K562 (cell line): ENCODE measurements at regions not wholly inside any gene's neighbourhood (a gene's known extent, or its start where the extent isn't known, plus 50 kb on each side); places are given as distances from the start of the nearest gene placed in this dataset.

Experiments
- ATAC-seq: fragments of 200-7000 bp; cut with Tn5 transposase; 3 replicates; pipeline ENCODE4 v1.9.1; 2020; ENCODE audit warnings: moderate library complexity
- BruUV-seq: library from RNA; stranded (reverse); fragments of 400-500 nt; replicated peaks from 2 replicates; lab custom pipeline; 2021; lab: Mats Ljungman, UMichigan
- CTCF ChIA-PET: fragments of 300-600 bp; formaldehyde crosslinking; extraction: SDS; loops from one replicate; lab custom pipeline; 2021; ENCODE audit warnings: low intra/inter-chr PET ratio; lab: Yijun Ruan, JAX
- POLR2A ChIA-PET: fragments of 300-600, 350-650 bp; sonication (Branson Sonifier 250); formaldehyde crosslinking; extraction: SDS; loops from one replicate; lab custom pipeline; 2021; ENCODE audit warnings: antibody characterized with exemption, inconsistent platforms; lab: Yijun Ruan, JAX
- DNase-seq, 4 experiments: peaks; one replicate each; pipeline versions ENCODE4 v3.0.0 to v3.0.0-alpha.2; 2011 to 2018; ENCODE audit warnings: low spot score in 3 of 4, mixed read lengths in 3 of 4; ENCODE audit errors: extremely low read depth in 1 of 4
- FAIRE-seq: peaks from 2 replicates; lab custom pipeline; 2011; peaks lifted over from hg19 to GRCh38; lab: Jason Lieb, UNC
- H2AFZ ChIP-seq: 2 replicates; pipeline ENCODE4 v1.6.0; 2011; ENCODE audit warnings: low read depth, low read length, control low read depth, inconsistent platforms
- H3K27ac ChIP-seq: fragments of 200-600 bp; 3 replicates; pipeline ENCODE4 v1.8.0; 2011; ENCODE audit warnings: low read depth, mild to moderate bottlenecking, control low read depth, inconsistent platforms, low read length, moderate library complexity, mixed read lengths; ENCODE audit errors: extremely low read depth
- H3K27me3 ChIP-seq, 2 experiments: fragments of 300-600 bp in 1 of 2; 2 replicates in 1 of 2; 3 replicates in 1 of 2; pipeline versions ENCODE4 v1.6.0 to v1.8.0; 2011; ENCODE audit warnings: inconsistent platforms in 2 of 2, low read length in 2 of 2, mild to moderate bottlenecking in 1 of 2, mixed read lengths in 1 of 2, moderate library complexity in 1 of 2; ENCODE audit not compliant: control insufficient read depth in 2 of 2, insufficient read depth in 2 of 2
- H3K36me3 ChIP-seq: fragments of 300-600 bp; 3 replicates; pipeline ENCODE4 v1.8.0; 2011; ENCODE audit warnings: mild to moderate bottlenecking, low read length, inconsistent platforms; ENCODE audit not compliant: control insufficient read depth, insufficient read depth
- H3K4me1 ChIP-seq, 2 experiments: fragments of 200-600 bp in 1 of 2; replicated peaks in 1 of 2; 2 replicates in 1 of 2; 3 replicates in 1 of 2; pipeline versions ENCODE4 v1.5.1 to v1.8.0; 2011; ENCODE audit warnings: inconsistent platforms in 2 of 2, low read length in 2 of 2, mild to moderate bottlenecking in 1 of 2, mixed read lengths in 1 of 2, moderate library complexity in 1 of 2; ENCODE audit not compliant: control insufficient read depth in 2 of 2, insufficient read depth in 2 of 2
- H3K4me2 ChIP-seq: 2 replicates; pipeline ENCODE4 v1.6.1; 2011; ENCODE audit warnings: low read length, control low read depth, inconsistent platforms, mixed read lengths; ENCODE audit not compliant: insufficient read depth
- H3K4me3 ChIP-seq: fragments of 200-600 bp; sonication (generic), shearing (Covaris generic); 2 replicates; pipeline ENCODE4 v1.5.1; 2016; ENCODE audit warnings: control low read depth, inconsistent platforms
- H3K79me2 ChIP-seq: fragments of 200-600 bp; 3 replicates; pipeline ENCODE4 v1.8.0; 2011; ENCODE audit warnings: low read length, inconsistent platforms; ENCODE audit not compliant: control insufficient read depth, insufficient read depth
- H3K9ac ChIP-seq, 2 experiments: 2 replicates each; pipeline versions ENCODE4 v1.6.0 to v1.6.1; 2011; ENCODE audit warnings: low read depth in 2 of 2, low read length in 2 of 2, control low read depth in 1 of 2, inconsistent platforms in 1 of 2, mild to moderate bottlenecking in 1 of 2, mixed read lengths in 1 of 2; ENCODE audit not compliant: insufficient read depth in 1 of 2
- H3K9me1 ChIP-seq: one replicate; pipeline ENCODE4 v1.6.0; 2011; ENCODE audit warnings: inconsistent platforms, mild to moderate bottlenecking, low read length, moderate library complexity; ENCODE audit not compliant: control insufficient read depth, insufficient read depth
- H3K9me3 ChIP-seq: replicated peaks from 2 replicates; pipeline ENCODE4 v1.5.1; 2011; ENCODE audit warnings: low read depth, low read length, inconsistent platforms; ENCODE audit not compliant: control insufficient read depth, insufficient read depth
- H4K20me1 ChIP-seq: replicated peaks from 2 replicates; pipeline ENCODE4 v1.6.1; 2011; ENCODE audit warnings: low read length, inconsistent platforms, mixed read lengths; ENCODE audit not compliant: control insufficient read depth, insufficient read depth
- ATF1 ChIP-seq, 2 experiments: fragments of 450-650 bp in 1 of 2; IDR thresholded peaks; 2 replicates each; pipeline ENCODE4 v1.6.1; 2016; ENCODE audit warnings: missing compliant biosample characterization in 1 of 2, missing genetic modification characterization in 1 of 2
- CEBPG ChIP-seq, 3 experiments: fragments of 200-800 bp in 1 of 3; sonication (Bioruptor generic) in 1 of 3; sonication (generic) in 1 of 3; formaldehyde crosslinking in 1 of 3; IDR thresholded peaks in 2 of 3; conservative IDR thresholded peaks in 1 of 3; 2 replicates each; pipeline versions ENCODE4 v1.6.1 to v1.8.0; 2016 to 2022; ENCODE audit warnings: missing compliant biosample characterization in 2 of 3, missing genetic modification characterization in 2 of 3, mild to moderate bottlenecking in 1 of 3, missing genetic modification reagents in 1 of 3
- CSDE1 ChIP-seq, 2 experiments: fragments of 450-650 bp; IDR thresholded peaks; 2 replicates each; pipeline ENCODE4 v1.6.1; 2016; ENCODE audit warnings: mild to moderate bottlenecking in 1 of 2
- E2F3 ChIP-seq: fragments of 250-450 bp; sonication (Bioruptor Pico); IDR thresholded peaks from 2 replicates; pipeline ENCODE4 v1.4.0; 2020; ENCODE audit warnings: mild to moderate bottlenecking
- ETV1 ChIP-seq: fragments of 450-650 bp; conservative IDR thresholded peaks from 2 replicates; pipeline ENCODE4 v1.6.1; 2016; ENCODE audit warnings: missing genetic modification characterization, control low read depth, low read depth, missing compliant biosample characterization
- GTF2E2 ChIP-seq: fragments of 200-800 bp; sonication (Bioruptor generic); IDR thresholded peaks from 2 replicates; pipeline ENCODE4 v1.6.1; 2016; ENCODE audit warnings: missing genetic modification characterization, missing compliant biosample characterization
- HNRNPL ChIP-seq: fragments of 200-400 bp; formaldehyde crosslinking; IDR thresholded peaks from 2 replicates; pipeline ENCODE4 v1.6.1; 2017; ENCODE audit warnings: low read depth, mild to moderate bottlenecking, low read length
- SNIP1 ChIP-seq: fragments of 450-650 bp; IDR thresholded peaks from 2 replicates; pipeline ENCODE4 v1.7.1; 2017; ENCODE audit warnings: low read depth, mild to moderate bottlenecking
- TAL1 ChIP-seq: fragments of 450-650 bp; IDR thresholded peaks from 2 replicates; pipeline ENCODE4 v1.6.1; 2016; ENCODE audit warnings: mild to moderate bottlenecking
- TRIM28 ChIP-seq: fragments of 450-650 bp; IDR thresholded peaks from 2 replicates; pipeline ENCODE4 v1.6.1; 2017
- XRCC4 ChIP-seq: IDR thresholded peaks from one replicate; pipeline ENCODE4 v1.6.1; 2011; ENCODE audit not compliant: insufficient read depth, insufficient read length; ENCODE audit errors: extremely low read depth
- ZC3H11A ChIP-seq: IDR thresholded peaks from 2 replicates; pipeline ENCODE4 v1.6.1; 2012; ENCODE audit warnings: low read depth, low read length, improper control_type of control experiment
- ZNF184 ChIP-seq: sonication (generic); formaldehyde crosslinking; IDR thresholded peaks from 2 replicates; pipeline ENCODE4 v1.5.0; 2020; ENCODE audit warnings: missing genetic modification reagents
- ZNF274 ChIP-seq: IDR thresholded peaks from 2 replicates; pipeline ENCODE4 v1.6.1; 2011; ENCODE audit warnings: low read depth, mild to moderate bottlenecking, low read length, moderate library complexity, borderline replicate concordance
- WGBS: fragments of 100-300 bp; shearing (Covaris generic); methylation state at CpG from one replicate; pipeline ENCODE4 v1.1.6; 2016; ENCODE audit warnings: low coverage, mixed read lengths; ENCODE audit not compliant: insufficient coverage; ENCODE audit errors: missing lambda C conversion rate; 5-methylcytosine and 5-hydroxymethylcytosine counted together
- in situ Hi-C: fragments of 300-500 bp; cut with MboI; formaldehyde crosslinking; loops from 4 replicates; pipeline ENCODE4 v1.15.0; 2018; ENCODE audit warnings: inconsistent platforms, mixed read lengths
- intact Hi-C: fragments of 100-400 bp; cut with micrococcal nuclease; formaldehyde crosslinking; loops from 2 replicates; pipeline ENCODE4 v1.14.2; 2022
- TF ChIP-seq, protein P1 (sequence below), 3 experiments: IDR thresholded peaks in 2 of 3; conservative IDR thresholded peaks in 1 of 3; 2 replicates each; pipeline ENCODE4 v1.5.1; 2011 to 2012; ENCODE audit warnings: low read length in 3 of 3, mild to moderate bottlenecking in 3 of 3, control low read depth in 2 of 3, improper control_type of control experiment in 1 of 3, inconsistent platforms in 1 of 3, low read depth in 1 of 3, mixed read lengths in 1 of 3, moderate library complexity in 1 of 3; ENCODE audit not compliant: insufficient read depth in 2 of 3
- TF ChIP-seq, protein P2 (sequence below), 2 experiments: fragments of 450-650 bp; IDR thresholded peaks; 2 replicates each; pipeline ENCODE4 v1.6.1; 2016
- TF ChIP-seq, protein P3 (sequence below): fragments of 450-650 bp; conservative IDR thresholded peaks from 2 replicates; pipeline ENCODE4 v1.6.1; 2016; ENCODE audit warnings: missing genetic modification characterization, low read depth, mild to moderate bottlenecking, missing compliant biosample characterization, moderate library complexity
- TF ChIP-seq, protein P4 (sequence below): fragments of 450-650 bp; IDR thresholded peaks from 2 replicates; pipeline ENCODE4 v1.6.1; 2017; ENCODE audit warnings: mild to moderate bottlenecking, moderate library complexity

DNA sequence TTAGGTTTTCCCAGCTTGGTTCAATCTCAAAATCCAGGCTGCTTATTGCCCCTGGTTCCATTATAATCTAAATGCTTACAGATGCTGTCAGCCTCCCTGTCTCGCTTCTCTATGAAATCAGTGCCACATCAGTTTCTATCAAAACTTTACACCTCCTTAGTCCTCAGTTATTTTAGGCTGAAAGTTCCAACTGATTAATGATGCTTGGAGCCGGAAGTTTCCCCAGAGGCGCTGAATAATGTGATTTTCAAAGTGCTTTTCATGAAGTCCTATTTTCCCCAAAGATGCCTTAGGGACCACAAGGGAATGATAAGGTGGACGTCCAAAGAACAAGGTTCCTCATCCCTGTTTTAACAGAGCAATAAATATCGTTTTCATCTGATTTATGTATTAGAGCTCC lies 262.4 kb upstream of the RMST start (continued):
- TF ChIP-seq E2F3 (no peak), TRIM28 (no peak), GTF2E2 (tag) (no peak), ATF1 (CRISPR knock-in tag; IDR thresholded peaks at IDR 0.05) (no peak), ATF1 (tag; IDR thresholded peaks at IDR 0.05) (no peak), HNRNPL (no peak)

DNA sequence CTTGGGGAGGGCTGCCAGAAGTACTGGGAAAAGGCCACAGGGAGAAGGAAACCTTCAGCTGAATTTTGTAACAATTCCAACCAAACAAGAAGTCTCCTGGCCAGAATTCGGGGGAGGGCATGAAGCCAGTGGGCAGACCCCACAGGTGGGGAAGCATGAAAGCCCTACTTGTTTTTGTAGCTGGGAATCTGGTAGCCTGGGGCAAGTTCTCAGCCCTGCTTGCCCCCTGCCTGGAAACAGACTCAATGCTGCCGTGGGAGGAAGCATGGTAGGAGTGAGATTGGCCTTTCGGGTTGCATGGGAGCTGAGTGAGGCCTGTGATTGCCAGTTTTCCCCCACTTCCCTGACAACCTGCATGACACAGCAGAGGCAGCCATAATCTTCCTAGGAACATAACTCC lies 259.2 kb upstream of the RMST start:
- no peak overlapping the region for H3K9ac ChIP-seq
- H3K9me1 ChIP-seq, result no peaks in the 10 kb centered on the region
- WGBS, result 0% methylated on average over 3 of the region's 3 CpGs
- H3K4me1 ChIP-seq, result no peaks in the 10 kb centered on the region
- no peak overlapping the region for H2AFZ ChIP-seq
- DNase-seq, result no peak
- ChIA-PET CTCF (no interaction called here), POLR2A (no interaction called here)
- FAIRE-seq, result no peak
- H3K9me3 ChIP-seq, result peaks cover 2% of the 10 kb centered on the region; the same call in 1 of the 2 replicates
- in situ Hi-C loops, result no loop called here
- no peak overlapping the region for H3K4me3 ChIP-seq
- no peaks in the 10 kb centered on the region for H3K27me3 ChIP-seq
- H3K4me2 ChIP-seq, result no peak overlapping the region
- BruUV-seq, result no TSS peak
- H3K27ac ChIP-seq, result no peak overlapping the region
- intact Hi-C loops, result no loop called here
- no peaks in the 10 kb centered on the region for H3K79me2 ChIP-seq
- no peak for ATAC-seq
- no peaks in the 10 kb centered on the region for H4K20me1 ChIP-seq
- H3K36me3 ChIP-seq, result no peaks in the 10 kb centered on the region
- TF ChIP-seq, protein P1, sequence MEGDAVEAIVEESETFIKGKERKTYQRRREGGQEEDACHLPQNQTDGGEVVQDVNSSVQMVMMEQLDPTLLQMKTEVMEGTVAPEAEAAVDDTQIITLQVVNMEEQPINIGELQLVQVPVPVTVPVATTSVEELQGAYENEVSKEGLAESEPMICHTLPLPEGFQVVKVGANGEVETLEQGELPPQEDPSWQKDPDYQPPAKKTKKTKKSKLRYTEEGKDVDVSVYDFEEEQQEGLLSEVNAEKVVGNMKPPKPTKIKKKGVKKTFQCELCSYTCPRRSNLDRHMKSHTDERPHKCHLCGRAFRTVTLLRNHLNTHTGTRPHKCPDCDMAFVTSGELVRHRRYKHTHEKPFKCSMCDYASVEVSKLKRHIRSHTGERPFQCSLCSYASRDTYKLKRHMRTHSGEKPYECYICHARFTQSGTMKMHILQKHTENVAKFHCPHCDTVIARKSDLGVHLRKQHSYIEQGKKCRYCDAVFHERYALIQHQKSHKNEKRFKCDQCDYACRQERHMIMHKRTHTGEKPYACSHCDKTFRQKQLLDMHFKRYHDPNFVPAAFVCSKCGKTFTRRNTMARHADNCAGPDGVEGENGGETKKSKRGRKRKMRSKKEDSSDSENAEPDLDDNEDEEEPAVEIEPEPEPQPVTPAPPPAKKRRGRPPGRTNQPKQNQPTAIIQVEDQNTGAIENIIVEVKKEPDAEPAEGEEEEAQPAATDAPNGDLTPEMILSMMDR (IDR thresholded peaks at IDR 0.05 in 2 of 3, conservative IDR thresholded peaks at IDR 0.05 in 1 of 3; ENCODE audit: insufficient read depth in 2 of 3, low read depth in 1 of 3, low read length in 3 of 3), result no peak
- TF ChIP-seq ZC3H11A (no peak), TAL1 (no peak), CEBPG (CRISPR knock-in tag; IDR thresholded peaks at IDR 0.05) (no peak), CEBPG (tag; conservative IDR thresholded peaks at IDR 0.05 in 1 of 2, IDR thresholded peaks at IDR 0.05 in 1 of 2) (no peak), CSDE1 (IDR thresholded peaks at IDR 0.05) (no peak), SNIP1 (no peak), XRCC4 (no peak), ZNF184 (CRISPR knock-in tag) (no peak), ETV1 (tag) (no peak), ZNF274 (no peak)
- TF ChIP-seq, protein P2, sequence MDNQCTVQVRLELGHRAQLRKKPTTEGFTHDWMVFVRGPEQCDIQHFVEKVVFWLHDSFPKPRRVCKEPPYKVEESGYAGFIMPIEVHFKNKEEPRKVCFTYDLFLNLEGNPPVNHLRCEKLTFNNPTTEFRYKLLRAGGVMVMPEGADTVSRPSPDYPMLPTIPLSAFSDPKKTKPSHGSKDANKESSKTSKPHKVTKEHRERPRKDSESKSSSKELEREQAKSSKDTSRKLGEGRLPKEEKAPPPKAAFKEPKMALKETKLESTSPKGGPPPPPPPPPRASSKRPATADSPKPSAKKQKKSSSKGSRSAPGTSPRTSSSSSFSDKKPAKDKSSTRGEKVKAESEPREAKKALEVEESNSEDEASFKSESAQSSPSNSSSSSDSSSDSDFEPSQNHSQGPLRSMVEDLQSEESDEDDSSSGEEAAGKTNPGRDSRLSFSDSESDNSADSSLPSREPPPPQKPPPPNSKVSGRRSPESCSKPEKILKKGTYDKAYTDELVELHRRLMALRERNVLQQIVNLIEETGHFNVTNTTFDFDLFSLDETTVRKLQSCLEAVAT (IDR thresholded peaks at IDR 0.05), result no peak
- TF ChIP-seq, protein P3, sequence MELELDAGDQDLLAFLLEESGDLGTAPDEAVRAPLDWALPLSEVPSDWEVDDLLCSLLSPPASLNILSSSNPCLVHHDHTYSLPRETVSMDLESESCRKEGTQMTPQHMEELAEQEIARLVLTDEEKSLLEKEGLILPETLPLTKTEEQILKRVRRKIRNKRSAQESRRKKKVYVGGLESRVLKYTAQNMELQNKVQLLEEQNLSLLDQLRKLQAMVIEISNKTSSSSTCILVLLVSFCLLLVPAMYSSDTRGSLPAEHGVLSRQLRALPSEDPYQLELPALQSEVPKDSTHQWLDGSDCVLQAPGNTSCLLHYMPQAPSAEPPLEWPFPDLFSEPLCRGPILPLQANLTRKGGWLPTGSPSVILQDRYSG (tag), result no peak
- TF ChIP-seq, protein P4, sequence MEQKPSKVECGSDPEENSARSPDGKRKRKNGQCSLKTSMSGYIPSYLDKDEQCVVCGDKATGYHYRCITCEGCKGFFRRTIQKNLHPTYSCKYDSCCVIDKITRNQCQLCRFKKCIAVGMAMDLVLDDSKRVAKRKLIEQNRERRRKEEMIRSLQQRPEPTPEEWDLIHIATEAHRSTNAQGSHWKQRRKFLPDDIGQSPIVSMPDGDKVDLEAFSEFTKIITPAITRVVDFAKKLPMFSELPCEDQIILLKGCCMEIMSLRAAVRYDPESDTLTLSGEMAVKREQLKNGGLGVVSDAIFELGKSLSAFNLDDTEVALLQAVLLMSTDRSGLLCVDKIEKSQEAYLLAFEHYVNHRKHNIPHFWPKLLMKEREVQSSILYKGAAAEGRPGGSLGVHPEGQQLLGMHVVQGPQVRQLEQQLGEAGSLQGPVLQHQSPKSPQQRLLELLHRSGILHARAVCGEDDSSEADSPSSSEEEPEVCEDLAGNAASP, result no peak
